Ishikawa (cell line): ENCODE measurements at regions not wholly inside any gene's neighbourhood (a gene's known extent, or its start where the extent isn't known, plus 50 kb on each side); places are given as distances from the start of the nearest gene placed in this dataset.

Source experiments
- CEBPB ChIP-seq: IDR thresholded peaks from 2 replicates; pipeline ENCODE4 v1.6.1; 2012
- CREB1 ChIP-seq: IDR thresholded peaks from 2 replicates; pipeline ENCODE4 v1.6.1; 2012; ENCODE audit warnings: low read depth
- EGR1 ChIP-seq: IDR thresholded peaks from 2 replicates; pipeline ENCODE4 v1.6.1; 2012
- EP300 ChIP-seq: IDR thresholded peaks from 2 replicates; pipeline ENCODE4 v1.6.1; 2012; ENCODE audit warnings: borderline replicate concordance
- FOXM1 ChIP-seq: IDR thresholded peaks from 2 replicates; pipeline ENCODE4 v1.6.1; 2012; ENCODE audit warnings: low read depth, borderline replicate concordance
- NFIC ChIP-seq: IDR thresholded peaks from 2 replicates; pipeline ENCODE4 v1.6.1; 2012
- RAD21 ChIP-seq: IDR thresholded peaks from 2 replicates; pipeline ENCODE4 v1.6.1; 2012; ENCODE audit warnings: low read depth
- TAF1 ChIP-seq: IDR thresholded peaks from 2 replicates; pipeline ENCODE4 v1.6.1; 2012; ENCODE audit warnings: low read depth, mild to moderate bottlenecking
- TCF12 ChIP-seq: IDR thresholded peaks from 2 replicates; pipeline ENCODE4 v1.6.1; 2012; ENCODE audit warnings: low read depth
- TEAD4 ChIP-seq: IDR thresholded peaks from 2 replicates; pipeline ENCODE4 v1.6.1; 2012
- YY1 ChIP-seq: IDR thresholded peaks from 2 replicates; pipeline ENCODE4 v1.6.1; 2012; ENCODE audit warnings: low read depth
- ZBTB7A ChIP-seq: IDR thresholded peaks from 2 replicates; pipeline ENCODE4 v1.6.1; 2012; ENCODE audit warnings: low read depth
- TF ChIP-seq, protein P1 (sequence below): IDR thresholded peaks from 2 replicates; pipeline ENCODE4 v1.6.1; 2012
- TF ChIP-seq, protein P2 (sequence below): IDR thresholded peaks from 2 replicates; pipeline ENCODE4 v1.6.1; 2012; ENCODE audit warnings: low read depth, mild to moderate bottlenecking
- TF ChIP-seq, protein P3 (sequence below): IDR thresholded peaks from 2 replicates; pipeline ENCODE4 v1.6.1; 2012

DNA sequence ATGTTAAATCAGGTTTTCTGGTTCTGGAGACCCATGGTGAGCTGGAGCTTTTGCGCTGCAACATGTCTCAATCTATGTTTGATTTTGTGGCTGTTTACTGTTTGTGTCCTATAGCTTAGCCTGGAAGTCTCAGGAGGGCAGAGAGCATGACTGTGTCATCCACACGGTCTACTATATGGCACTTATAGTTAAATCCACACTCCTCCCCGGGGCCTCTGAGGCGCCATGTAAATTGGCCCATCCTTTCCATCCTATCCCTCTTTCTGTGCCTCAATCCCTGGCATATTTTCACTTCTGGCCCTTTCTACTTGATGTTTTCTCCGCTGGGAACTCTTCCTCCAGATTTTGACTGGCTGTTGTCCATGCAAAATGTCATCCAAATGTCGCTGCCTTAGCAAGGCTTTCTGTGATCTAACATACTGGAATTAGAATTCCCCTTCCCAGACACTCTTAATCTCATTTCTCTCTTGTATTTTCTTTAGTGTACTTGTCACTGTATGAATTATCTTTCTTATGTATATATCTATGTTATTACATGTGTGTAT is 560.8 kb upstream of the RGMA start:
- TF ChIP-seq RAD21 (no peak), FOXM1 (no peak), EGR1 (no peak), EP300 (no peak), CEBPB (no peak), NFIC (no peak), TAF1 (no peak), TCF12 (no peak), TEAD4 (no peak), CREB1 (no peak), YY1 (no peak), ZBTB7A (no peak)
- TF ChIP-seq, protein P1, sequence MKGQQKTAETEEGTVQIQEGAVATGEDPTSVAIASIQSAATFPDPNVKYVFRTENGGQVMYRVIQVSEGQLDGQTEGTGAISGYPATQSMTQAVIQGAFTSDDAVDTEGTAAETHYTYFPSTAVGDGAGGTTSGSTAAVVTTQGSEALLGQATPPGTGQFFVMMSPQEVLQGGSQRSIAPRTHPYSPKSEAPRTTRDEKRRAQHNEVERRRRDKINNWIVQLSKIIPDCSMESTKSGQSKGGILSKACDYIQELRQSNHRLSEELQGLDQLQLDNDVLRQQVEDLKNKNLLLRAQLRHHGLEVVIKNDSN = no peak
- TF ChIP-seq, protein P2, sequence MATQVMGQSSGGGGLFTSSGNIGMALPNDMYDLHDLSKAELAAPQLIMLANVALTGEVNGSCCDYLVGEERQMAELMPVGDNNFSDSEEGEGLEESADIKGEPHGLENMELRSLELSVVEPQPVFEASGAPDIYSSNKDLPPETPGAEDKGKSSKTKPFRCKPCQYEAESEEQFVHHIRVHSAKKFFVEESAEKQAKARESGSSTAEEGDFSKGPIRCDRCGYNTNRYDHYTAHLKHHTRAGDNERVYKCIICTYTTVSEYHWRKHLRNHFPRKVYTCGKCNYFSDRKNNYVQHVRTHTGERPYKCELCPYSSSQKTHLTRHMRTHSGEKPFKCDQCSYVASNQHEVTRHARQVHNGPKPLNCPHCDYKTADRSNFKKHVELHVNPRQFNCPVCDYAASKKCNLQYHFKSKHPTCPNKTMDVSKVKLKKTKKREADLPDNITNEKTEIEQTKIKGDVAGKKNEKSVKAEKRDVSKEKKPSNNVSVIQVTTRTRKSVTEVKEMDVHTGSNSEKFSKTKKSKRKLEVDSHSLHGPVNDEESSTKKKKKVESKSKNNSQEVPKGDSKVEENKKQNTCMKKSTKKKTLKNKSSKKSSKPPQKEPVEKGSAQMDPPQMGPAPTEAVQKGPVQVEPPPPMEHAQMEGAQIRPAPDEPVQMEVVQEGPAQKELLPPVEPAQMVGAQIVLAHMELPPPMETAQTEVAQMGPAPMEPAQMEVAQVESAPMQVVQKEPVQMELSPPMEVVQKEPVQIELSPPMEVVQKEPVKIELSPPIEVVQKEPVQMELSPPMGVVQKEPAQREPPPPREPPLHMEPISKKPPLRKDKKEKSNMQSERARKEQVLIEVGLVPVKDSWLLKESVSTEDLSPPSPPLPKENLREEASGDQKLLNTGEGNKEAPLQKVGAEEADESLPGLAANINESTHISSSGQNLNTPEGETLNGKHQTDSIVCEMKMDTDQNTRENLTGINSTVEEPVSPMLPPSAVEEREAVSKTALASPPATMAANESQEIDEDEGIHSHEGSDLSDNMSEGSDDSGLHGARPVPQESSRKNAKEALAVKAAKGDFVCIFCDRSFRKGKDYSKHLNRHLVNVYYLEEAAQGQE = no peak
- TF ChIP-seq, protein P3, sequence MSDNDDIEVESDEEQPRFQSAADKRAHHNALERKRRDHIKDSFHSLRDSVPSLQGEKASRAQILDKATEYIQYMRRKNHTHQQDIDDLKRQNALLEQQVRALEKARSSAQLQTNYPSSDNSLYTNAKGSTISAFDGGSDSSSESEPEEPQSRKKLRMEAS = no peak

DNA sequence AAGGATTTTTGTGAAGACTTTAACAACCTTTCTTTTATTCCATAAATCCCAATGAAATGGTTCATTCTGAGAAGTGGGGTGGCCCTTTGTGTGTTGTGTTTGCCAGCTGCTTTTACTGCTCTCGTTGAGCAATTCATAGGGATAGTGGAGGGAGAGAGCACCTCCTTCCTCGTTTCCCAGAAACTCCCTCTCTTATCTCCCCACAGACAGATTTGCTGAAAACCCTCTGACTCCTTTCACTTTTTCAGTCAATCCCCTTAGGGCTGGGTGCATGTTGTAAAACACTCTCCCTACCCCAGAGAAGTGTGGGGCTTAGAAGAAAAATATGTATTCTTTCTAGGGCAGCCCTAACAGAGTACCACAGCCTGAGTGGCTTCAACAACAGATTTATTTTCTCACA is 557.2 kb upstream of the RGMA start:
- TF ChIP-seq EGR1 (no peak), YY1 (no peak), FOXM1 (no peak), CREB1 (no peak), NFIC (no peak), TEAD4 (no peak), EP300 (no peak)
- TF ChIP-seq, protein P2 = no peak

DNA sequence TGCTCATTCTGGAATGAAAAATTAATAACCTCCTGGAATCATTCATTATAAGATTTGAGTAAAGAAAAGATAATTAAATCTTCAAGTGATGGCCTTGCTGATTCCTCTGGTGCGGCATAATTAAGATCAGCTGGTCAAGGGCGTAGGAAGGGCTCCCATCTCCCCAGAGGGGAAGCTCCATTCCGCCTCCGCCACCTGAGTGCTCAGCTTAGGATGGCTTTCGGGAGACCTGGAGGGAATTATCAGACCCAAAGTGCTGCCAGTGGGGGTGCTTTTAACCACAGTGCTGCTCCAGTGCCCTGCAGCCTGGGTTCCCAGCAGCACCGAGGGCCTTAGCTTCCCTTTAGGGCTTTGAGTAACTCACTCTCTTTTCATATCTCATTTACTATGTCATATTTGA is 556.6 kb upstream of the RGMA start:
- TF ChIP-seq TCF12 (no peak), FOXM1 (no peak), CREB1 (no peak), RAD21 (no peak), EP300 (no peak), CEBPB (no peak), YY1 (no peak), EGR1 (no peak), NFIC (no peak), TAF1 (no peak), TEAD4 (no peak), ZBTB7A (no peak)
- TF ChIP-seq, protein P2 = no peak
- TF ChIP-seq, protein P3 = no peak

DNA sequence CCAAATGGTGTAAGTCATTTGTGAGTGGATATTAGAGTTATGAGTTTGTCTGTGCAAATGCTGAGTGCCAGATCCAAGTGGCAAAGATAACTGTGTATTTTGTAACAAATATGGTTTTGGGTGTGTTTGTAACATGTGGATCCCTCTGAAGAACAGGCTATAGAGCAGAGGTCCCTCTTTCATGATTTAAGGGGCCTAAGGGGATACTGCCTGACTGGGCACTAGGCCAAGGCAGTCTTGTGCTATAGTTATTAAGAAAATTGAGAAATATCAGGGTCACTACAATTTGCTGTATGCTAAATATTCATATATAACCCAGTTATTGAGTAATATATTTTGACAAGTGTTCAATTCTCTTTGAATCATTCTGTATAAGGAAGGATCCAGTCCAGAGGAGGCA is 555.6 kb upstream of the RGMA start:
- TF ChIP-seq CEBPB = no peak
- no peak for TF ChIP-seq RAD21
- TF ChIP-seq TEAD4 = no peak
- TF ChIP-seq TCF12 = no peak
- no peak for TF ChIP-seq ZBTB7A
- no peak for TF ChIP-seq CREB1
- TF ChIP-seq, protein P2 = no peak
- TF ChIP-seq FOXM1 = no peak
- TF ChIP-seq YY1 = no peak
- no peak for TF ChIP-seq NFIC
- TF ChIP-seq, protein P1 = no peak
- TF ChIP-seq, protein P3 = no peak
- no peak for TF ChIP-seq EGR1
- no peak for TF ChIP-seq TAF1
- no peak for TF ChIP-seq EP300
